VCaP (cell line): ENCODE measurements at regions not wholly inside any gene's neighbourhood (a gene's known extent, or its start where the extent isn't known, plus 50 kb on each side); places are given as distances from the start of the nearest gene placed in this dataset.
"Not testable (repeated sequence)": the region's sequence is repeated elsewhere in the genome, so short reads cannot be mapped to it uniquely, and the experiment has no call there.

Source experiments
- H3K27ac ChIP-seq: fragments of 450-650 bp; 2 replicates; pipeline ENCODE4 v1.5.1; 2017
- TF ChIP-seq, protein P1 (sequence below): fragments of 450-650 bp; conservative IDR thresholded peaks from 2 replicates; pipeline ENCODE4 v1.5.1; 2017; ENCODE audit warnings: mild to moderate bottlenecking, moderate library complexity

DNA sequence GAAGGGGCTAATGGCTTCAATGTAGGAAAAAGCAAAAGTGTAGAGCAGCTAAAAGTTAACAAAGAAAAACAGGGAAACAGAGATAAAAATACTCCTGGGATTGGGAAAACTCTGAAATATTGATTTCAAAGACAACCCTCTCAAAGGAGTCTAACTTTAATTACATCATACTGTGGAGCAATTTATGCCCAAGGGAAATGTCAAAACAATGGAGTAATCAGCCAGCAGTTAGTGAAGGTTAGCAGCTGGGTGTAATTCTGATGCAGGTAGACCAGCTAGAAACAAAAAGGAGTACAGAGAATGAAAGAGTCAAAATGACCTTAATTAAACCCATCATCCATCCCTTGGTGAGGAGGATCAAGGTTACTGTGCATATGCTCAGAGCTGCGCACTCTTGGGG is 169.0 kb downstream of the ADAM29 start:
- H3K27ac ChIP-seq, result no peak overlapping the region
- TF ChIP-seq, protein P1, sequence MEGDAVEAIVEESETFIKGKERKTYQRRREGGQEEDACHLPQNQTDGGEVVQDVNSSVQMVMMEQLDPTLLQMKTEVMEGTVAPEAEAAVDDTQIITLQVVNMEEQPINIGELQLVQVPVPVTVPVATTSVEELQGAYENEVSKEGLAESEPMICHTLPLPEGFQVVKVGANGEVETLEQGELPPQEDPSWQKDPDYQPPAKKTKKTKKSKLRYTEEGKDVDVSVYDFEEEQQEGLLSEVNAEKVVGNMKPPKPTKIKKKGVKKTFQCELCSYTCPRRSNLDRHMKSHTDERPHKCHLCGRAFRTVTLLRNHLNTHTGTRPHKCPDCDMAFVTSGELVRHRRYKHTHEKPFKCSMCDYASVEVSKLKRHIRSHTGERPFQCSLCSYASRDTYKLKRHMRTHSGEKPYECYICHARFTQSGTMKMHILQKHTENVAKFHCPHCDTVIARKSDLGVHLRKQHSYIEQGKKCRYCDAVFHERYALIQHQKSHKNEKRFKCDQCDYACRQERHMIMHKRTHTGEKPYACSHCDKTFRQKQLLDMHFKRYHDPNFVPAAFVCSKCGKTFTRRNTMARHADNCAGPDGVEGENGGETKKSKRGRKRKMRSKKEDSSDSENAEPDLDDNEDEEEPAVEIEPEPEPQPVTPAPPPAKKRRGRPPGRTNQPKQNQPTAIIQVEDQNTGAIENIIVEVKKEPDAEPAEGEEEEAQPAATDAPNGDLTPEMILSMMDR, result no peak

DNA sequence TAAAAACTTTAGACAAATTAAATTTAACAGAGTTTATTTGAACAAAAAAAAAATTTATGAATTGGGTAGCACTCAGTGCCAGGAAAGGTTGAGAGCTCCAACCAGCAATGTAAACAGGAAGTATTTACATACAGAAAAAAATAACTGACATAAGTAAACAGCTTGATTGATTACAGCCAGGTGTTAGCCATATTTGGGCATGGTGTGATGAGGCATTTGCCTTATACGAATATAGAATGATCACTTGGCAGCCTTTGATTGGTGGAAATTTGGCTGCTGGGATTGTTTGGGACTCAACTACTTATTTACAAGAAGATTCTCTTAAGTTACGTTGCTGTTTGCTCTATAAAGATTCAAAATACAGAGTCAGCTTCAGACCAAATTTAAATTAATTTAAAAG is 172.0 kb downstream of the ADAM29 start:
- no peak overlapping the region for H3K27ac ChIP-seq
- TF ChIP-seq, protein P1, result no peak

DNA sequence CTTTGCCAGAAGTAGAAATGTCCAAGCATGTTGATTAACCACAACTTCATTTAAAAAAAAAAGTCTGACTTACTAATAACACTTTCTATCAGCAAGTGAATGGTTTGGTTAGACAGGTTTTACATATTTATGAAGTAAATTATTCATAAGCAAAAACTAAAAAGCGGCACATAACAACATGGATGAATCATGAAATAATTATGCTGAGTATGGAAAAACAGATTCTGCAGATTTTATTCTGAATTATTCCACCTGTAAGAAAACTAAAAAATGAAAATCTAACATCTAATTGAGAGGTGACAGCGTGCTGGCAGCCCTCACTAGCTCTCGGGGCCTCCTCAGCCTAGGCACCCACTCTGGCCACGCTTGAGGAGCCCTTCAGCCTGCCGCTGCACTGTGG is 173.5 kb downstream of the ADAM29 start:
- TF ChIP-seq, protein P1, result no peak

DNA sequence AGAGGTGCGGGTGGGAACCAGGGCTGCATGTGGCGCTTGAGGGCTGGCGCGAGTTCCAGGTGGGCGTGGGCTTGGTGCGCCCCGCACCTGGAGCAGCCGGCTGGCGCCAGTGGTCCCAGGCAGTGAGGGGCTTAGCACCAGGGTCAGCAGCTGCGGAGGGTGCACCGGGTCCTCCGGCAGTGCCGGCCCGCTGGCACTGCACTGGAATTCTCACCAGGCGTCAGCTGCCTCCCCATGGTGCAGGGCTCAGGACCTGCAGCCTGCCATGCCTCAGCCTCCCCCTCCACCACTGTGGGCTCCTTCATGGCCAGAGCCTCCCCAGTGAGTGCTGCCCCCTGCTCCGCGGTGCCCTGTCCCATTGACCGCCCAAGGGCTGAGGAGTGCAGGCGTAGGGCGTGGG is 174.0 kb downstream of the ADAM29 start:
- TF ChIP-seq, protein P1, result no peak
- H3K27ac ChIP-seq, result no peak overlapping the region

More for the DNA sequence above, 173.5 kb downstream of the ADAM29 start:
- H3K27ac ChIP-seq, result no peak overlapping the region

DNA sequence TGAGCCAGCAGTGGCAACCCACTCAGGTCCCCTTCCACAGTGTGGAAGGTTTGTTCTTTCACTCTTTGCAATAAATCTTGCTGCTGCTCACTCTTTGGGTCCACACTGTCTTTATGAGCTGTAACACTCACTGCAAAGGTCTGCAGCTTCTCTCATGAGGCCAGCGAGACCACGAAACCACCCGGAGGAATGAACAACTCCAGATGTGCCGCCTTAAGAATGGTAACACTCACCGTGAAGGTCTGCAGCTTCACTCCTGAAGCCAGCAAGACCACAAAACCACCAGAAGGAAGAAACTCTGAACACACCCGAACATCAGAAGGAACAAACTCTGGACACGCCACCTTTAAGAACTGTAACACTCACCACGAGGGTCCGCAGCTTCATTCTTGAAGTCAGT is 174.9 kb downstream of the ADAM29 start:
- H3K27ac ChIP-seq, result not testable (repeated sequence)

DNA sequence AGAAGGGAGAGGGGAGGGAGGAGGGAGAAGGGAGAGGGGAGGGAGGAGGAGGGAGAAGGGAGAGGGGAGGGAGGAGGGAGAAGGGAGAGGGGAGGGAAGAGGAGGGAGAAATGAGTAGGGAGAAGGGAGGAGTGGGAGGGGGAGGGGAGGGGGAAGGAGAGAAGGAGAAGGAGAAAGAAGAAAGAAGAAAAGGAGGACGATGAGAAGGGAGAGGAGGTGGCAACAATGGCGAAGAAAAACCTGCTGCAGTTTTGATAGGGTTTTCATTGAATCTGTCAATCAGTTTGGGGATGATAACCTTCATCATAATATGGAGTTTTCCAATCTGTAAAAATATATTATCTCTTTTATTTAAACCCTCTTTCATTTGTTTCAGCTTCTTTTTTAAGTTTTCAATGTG is 185.2 kb downstream of the ADAM29 start:
- H3K27ac ChIP-seq, result no peak overlapping the region

DNA sequence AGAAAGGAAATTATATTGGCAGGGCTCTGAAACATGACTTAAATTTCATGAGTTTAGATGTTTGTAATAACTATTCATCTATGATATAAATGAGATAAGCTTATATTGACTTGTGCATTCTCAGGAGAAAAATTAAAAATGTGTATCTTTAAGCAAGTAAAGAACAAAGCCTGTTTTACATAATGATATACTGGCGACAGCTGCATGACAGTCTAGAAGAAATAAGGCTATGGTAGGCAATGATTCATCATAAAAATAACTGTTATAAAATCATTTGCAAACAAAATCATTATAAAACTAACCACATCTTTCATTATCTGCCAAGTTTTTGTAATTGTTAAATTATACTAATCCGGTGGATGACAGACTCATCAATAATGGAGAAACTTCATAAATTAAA is 188.1 kb downstream of the ADAM29 start:
- no peak overlapping the region for H3K27ac ChIP-seq
- TF ChIP-seq, protein P1, result no peak

More for the DNA sequence above, 185.2 kb downstream of the ADAM29 start:
- TF ChIP-seq, protein P1, result no peak

DNA sequence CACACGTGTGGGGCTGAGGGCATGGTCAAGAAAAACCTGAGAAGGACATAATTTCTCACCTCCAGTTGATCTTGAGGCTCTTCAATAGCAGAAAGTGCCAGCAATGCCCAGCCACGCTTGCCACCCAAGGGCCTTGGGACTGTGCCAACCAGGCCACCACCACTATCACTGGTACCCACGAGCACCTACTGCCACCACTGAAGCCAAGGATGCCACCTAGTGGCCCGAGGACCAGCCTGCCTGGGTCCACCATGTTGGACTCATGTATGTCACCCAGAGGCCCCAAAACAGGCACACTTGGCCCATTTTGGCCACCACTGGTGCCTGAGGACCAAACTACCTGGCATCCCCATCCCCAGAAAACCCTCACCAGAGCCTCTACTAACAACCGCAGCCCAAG is 191.8 kb downstream of the ADAM29 start:
- TF ChIP-seq, protein P1, result no peak
- no peak overlapping the region for H3K27ac ChIP-seq
